Retinal pigment epithelial cell (primary cell): ENCODE measurements at regions not wholly inside any gene's neighbourhood (a gene's known extent, or its start where the extent isn't known, plus 50 kb on each side); places are given as distances from the start of the nearest gene placed in this dataset.

Experiments
- DNase-seq: peaks from one replicate; pipeline ENCODE4 v3.0.0-alpha.2; 2010; ENCODE audit warnings: low read depth
- H3K4me3 ChIP-seq: 2 replicates; pipeline ENCODE4 v1.5.1; 2011; ENCODE audit warnings: mild to moderate bottlenecking, low read length, control low read depth, moderate library complexity
- CTCF ChIP-seq: conservative IDR thresholded peaks from 2 replicates; pipeline ENCODE4 v1.5.1; 2011; ENCODE audit warnings: low read depth, low read length, control low read depth, inconsistent platforms

DNA sequence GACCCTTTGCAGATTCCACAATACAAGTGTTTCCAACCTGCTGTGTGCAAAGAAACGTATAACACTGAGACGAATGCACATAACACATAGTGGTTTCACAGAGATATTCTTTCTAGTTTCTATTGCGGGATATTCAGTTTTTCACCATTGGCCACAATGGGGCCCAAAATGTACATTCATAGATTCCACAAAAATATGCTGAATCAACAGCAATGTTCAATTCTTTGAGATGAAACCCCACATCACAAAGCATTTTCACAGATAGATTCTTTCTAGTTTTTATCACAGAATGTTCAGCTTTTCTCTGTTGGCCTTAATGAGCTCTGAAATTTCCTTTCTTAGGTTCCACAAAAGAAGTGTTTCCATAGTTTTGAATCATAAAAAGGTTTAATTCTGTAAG, 2472.3 kb downstream of the TP53TG3F start:
- no peak for DNase-seq
- TF ChIP-seq CTCF, result no peak
- H3K4me3 ChIP-seq, result no peak overlapping the region
